ENCODE measurements at regions not wholly inside any gene's neighbourhood (a gene's known extent, or its start where the extent isn't known, plus 50 kb on each side); places are given as distances from the start of the nearest gene placed in this dataset.
"Not testable (repeated sequence)": the region's sequence is repeated elsewhere in the genome, so short reads cannot be mapped to it uniquely, and the experiment has no call there.

DNA sequence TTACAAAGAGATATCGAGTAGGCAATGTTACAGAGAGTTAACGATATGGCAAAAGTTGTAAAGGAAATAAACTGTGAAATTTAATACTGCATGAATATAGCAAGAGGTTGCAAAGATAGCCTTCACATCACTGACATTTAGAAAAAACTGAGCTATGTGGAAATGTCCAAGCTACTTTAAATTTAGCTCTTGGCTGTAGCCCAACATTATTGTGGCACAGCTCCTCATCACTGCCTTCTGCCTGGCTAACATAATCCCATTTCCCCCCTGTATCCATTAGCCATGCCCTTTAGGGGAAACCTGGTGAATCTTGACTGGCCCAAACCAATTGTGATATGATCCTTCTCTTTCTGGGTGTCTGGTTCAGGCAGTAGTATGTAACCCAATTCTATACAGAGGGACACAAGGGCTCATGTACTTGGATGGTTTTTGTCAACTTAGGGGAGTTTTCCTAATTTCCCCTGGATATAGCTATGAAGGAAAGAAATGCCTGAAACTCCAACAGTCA lies 115.4 kb downstream of the PFDN4 start:
- DNase-seq (ENCODE audit: low read depth in 2 of 3, low spot score in 1 of 3): no peak

DNA sequence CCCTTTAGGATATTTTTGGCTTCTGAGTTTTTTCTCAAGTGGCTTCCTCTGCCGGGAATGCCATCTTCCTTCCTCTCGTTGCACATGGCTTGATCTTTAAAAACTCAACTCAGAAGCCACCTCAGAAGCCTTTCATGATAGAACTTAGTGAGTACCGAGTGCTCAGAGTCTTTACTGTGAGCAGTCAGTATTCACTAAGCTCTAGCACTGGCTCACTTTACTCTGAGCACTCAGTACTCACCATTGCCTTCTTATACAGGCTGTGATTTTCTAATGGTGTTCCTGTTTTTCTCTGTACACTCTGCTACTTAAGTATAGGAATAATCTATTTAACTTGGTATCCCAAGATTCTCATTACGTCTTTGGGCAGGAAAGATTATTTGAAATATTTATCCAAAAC lies 116.2 kb downstream of the PFDN4 start:
- no peak for DNase-seq (ENCODE audit: low read depth in 2 of 3, low spot score in 1 of 3)

GRCh38 chr20:54324652-54325285 lies 116.9 kb downstream of the PFDN4 start:
- DNase-seq (ENCODE audit: low read depth in 2 of 3, low spot score in 1 of 3): no peak

DNA sequence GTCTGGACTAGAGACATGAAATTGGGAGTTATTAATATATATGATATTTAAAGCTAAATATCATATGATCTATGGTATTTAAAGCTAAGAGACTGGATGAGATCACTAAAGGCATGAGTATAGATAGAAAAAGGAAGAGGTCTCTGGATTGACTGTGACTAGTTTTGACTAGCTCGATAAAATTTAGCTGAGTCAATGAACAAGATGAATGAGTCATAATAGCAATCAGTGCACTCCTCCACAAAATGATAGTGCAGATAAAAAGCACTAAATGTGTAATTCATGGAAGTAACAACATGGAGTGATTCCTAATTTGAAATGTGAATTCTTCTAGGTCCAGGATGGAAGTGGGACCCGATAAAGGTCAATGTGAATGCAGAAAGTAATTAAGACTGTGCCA lies 127.4 kb downstream of the PFDN4 start:
- no peak for DNase-seq (ENCODE audit: low read depth in 2 of 3, low spot score in 1 of 3)

GRCh38 chr20:54337144-54337543 lies 129.3 kb downstream of the PFDN4 start:
- no peak for DNase-seq (ENCODE audit: low read depth in 2 of 3, low spot score in 1 of 3)

DNA sequence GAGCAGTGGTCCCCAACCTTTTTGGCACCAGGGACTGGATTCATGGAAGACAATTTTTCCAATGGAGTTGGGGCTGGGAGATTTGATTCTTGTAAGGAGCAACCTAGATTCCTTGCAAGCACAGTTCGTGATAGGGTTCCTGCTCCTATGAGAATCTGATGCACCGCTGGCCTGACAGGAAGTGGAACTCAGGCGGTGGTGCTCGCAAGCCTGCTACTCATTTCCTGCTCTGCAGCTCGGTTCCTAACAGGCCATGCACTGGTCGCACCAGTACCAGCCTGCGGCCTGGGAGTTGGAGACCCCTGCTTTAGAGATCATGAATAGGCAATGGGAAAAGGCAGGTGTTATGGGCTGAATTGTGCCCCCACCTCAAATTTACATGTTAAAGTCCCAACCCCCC lies 131.2 kb downstream of the PFDN4 start:
- no peak for DNase-seq (ENCODE audit: low read depth in 2 of 3, low spot score in 1 of 3)

DNA sequence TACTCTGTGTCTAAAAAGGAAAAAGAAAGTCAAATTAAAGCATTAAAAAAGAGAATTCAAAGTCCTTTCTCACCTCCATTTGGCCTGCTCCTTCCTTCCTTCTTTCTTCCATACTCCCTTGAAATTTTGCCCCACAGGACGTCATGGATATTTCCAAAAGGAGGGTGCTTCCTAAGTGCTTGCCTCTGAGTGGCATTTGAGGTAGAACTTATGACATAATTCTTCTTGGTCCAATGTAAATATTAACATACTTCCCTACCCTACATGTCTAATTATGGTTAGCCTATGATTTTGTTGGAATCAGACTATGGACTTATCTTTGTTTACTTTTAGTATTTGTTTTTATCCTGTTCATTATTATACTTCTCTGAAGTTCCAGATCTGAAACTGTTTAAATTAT lies 132.3 kb downstream of the PFDN4 start:
- DNase-seq (ENCODE audit: low read depth in 2 of 3, low spot score in 1 of 3): no peak

- no peak for DNase-seq (ENCODE audit: low read depth in 2 of 3, low spot score in 1 of 3)
These were observed 132.8 kb downstream of the PFDN4 start for GRCh38 chr20:54340667-54341081.

DNA sequence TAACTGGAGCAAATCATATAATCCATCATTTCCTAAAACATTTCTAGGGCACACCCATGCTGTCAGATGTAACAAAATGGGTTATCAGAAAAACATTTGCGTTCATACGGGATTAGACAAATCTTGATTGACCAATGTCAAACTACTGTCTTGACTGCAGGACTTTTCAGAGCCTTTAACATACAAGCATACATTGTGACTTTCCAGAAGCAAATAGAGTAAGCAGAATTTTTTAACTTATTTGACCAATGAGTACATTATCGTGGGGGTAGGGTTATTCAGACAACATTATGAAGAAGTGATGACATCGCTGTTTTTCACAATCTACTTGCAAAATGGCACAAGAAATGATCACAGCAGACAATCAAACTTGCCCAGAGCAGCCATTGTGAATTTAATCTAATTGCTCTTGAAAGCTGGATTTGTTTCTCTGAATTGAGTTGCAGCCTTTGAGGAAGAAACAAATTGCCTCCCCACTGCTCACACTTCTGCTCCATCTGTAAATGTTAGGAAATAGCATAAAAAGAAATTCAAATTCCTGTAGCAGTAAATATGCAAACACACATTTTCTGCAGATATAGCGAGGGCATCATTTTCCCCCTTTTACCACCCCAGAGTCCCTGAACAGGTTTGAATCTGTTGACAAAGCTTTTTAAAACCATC lies 133.0 kb upstream of the DOK5 start:
- no peak for DNase-seq (ENCODE audit: low read depth in 2 of 3, low spot score in 1 of 3)

- no peak for DNase-seq (ENCODE audit: low read depth in 2 of 3, low spot score in 1 of 3)
These were observed 132.3 kb upstream of the DOK5 start for GRCh38 chr20:54343099-54343498.

DNA sequence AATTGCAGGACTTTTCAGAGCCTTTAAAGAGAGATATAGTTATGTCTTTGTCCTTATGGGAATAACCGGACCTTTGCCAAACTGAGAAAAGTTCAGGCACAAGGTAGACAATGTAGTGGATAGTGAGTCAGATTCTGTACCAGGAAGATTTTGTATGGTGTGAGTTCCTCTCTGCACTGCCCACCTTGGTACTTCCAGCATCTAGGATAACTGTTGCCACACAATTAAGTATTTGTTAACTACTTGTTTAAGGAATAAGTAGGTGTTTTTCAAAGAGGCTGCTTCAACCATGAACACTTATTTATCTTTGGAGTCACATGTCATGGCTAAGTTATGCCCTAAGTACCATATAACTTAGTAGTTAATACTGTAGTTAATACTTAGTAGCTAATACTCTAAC lies 131.8 kb upstream of the DOK5 start:
- DNase-seq (ENCODE audit: low read depth in 2 of 3, low spot score in 1 of 3): no peak

DNA sequence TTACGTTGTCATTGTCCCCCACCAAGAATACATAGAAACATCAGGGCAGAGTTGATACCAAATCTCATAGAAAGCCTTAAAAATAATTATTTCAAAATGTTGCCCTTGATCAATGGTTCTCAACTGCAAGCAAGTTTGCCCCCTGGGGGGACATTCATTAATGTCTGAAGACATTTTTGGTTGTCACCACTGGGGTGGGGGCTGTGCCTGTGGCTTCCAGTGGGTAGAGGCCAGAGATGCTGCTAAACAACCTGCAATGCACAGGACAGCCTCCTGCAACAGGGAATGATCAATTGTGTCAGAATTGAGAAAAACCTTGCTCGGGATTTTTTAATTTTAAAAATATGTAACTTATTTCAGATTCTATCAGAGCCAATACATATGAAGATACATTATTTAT lies 130.6 kb upstream of the DOK5 start:
- DNase-seq (ENCODE audit: low read depth in 2 of 3, low spot score in 1 of 3): no peak

DNA sequence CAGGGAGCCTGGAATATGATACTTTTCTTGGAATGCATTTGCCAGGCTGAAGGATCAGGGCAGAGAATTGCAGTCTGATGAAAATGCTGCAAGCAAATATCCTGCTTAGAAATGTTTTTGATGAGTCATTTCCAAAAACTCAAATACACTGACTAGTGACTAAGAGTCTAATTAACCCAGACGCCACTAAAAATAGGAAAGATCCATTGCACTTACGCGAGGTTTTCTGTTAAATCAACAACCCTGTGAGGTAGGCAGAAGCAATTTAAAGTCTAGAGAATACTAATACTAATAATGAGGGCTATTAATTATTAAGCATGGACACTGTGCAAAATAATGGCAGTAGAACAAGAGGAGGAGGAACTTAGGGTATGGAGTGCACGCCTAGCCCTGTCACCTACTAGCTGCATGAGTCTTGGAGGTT lies 130.1 kb upstream of the DOK5 start:
- DNase-seq (ENCODE audit: low read depth in 2 of 3, low spot score in 1 of 3): no peak

DNA sequence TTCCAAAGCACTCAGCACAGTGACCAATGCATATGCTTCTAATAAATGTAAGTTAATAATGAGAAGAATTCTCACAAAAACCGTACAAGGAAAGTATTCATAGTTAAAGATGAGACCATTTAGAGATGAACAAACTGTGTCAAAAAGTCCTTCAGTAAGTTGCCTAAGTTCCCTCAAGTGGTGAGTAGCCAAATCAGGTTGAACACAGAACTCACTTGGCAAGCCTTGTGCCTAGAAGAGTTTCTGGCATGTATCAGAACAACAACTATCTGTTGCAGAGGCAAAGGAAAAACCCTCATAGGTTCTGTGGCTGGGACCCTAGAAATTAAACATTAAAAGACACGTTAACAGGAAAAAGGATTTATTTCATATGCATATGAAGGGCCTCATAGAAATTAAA lies 129.6 kb upstream of the DOK5 start:
- DNase-seq (ENCODE audit: low read depth in 2 of 3, low spot score in 1 of 3): no peak

DNA sequence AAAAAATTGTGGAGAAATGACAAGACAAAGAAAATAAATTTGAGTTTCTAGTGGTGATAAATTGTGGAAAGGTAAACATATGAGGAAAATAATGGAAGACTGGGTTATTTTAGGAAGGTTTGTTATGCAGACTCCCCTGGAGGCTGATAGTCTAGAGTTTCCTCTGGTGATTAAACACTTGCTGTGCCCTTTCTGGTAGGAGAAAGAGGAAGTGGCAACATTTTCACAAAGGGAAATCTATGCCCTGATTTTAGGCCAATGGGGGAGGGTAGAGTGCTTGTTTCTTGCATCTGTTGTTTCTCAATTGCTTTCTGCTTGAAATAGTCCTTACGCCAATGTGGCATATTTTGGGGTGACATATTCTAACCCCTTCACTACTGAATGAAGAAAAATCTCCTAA lies 129.1 kb upstream of the DOK5 start:
- DNase-seq (ENCODE audit: low read depth in 2 of 3, low spot score in 1 of 3): no peak

DNA sequence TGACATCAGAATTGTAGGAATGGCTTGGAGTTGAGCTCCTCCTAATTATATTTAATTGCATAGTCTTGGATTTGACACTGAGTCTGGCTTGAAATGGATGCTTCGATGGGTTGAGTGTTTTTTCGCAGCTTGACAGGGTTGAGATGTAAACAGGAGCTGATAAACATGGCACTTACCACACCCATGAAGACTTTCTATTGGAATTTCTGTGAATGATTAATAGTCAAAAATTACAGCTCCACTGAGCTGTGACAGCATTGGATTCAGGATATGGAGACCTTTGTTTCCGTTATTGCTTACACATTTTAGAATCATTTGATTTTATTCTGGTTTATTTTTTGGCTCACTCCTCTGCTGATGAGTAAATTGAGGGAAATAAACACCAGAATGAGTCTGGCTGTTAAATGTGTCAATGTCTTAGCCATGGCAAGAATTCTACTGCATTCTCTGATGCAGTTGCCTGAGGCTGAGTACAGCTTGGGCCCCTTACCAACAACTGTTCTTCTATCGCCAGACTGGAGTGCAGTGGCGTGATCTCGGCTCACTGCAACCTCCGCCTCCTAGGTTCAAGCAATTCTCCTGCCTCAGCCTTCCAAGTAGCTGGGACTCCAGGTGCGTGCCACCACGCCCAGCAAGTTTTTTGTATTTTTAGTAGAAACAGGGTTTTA lies 128.1 kb upstream of the DOK5 start:
- DNase-seq (ENCODE audit: low read depth in 2 of 3, low spot score in 1 of 3): no peak

- no peak for DNase-seq (ENCODE audit: low read depth in 2 of 3, low spot score in 1 of 3)
These were observed 125.0 kb upstream of the DOK5 start for GRCh38 chr20:54350415-54350814.

- DNase-seq (ENCODE audit: low read depth in 2 of 3, low spot score in 1 of 3): no peak
These were observed 123.8 kb upstream of the DOK5 start for GRCh38 chr20:54351371-54352136.

DNA sequence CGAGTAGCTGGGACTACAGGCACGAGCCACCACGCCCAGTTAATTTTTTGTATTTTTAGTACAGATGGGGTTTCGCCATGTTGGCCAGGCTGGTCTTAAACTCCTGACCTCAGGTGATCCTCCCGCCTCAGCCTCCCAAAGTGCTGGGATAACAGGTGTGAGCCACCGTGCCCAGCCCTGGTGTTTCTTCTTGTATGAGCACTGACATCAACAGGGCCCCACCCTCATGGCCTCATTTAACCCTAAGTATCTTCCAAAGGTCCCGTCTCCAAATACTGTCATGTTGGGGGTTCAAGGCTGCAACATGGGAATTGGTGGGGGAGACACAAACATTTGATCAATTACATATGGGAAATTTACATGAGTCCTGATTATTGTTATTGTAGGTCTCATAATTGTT lies 122.9 kb upstream of the DOK5 start:
- not testable (repeated sequence) for DNase-seq (ENCODE audit: low read depth in 2 of 3, low spot score in 1 of 3)

DNA sequence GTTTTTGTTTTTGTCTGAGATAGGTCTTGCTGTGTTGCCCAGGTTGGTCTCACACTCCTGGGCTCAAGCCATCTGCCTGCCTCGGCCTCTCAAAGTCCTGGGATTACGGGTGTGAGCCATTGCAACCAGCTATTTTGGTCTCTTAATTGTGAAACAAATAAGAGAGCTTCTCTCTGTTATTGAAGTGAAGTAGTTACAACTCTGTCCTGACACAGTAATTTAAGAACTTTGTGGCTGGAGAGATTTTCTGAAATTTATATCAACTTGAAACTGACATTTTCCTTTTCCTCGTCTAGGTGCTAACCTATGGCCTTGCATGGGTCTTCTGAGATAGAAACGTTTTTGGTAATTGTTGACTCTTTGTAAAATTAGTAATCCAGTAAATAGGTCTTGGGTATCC lies 122.1 kb upstream of the DOK5 start:
- no peak for DNase-seq (ENCODE audit: low read depth in 2 of 3, low spot score in 1 of 3)

- no peak for DNase-seq (ENCODE audit: low read depth in 2 of 3, low spot score in 1 of 3)
These were observed 119.6 kb upstream of the DOK5 start for GRCh38 chr20:54355631-54356280.
